GM21367 (cell line): ENCODE measurements at regions not wholly inside any gene's neighbourhood (a gene's known extent, or its start where the extent isn't known, plus 50 kb on each side); places are given as distances from the start of the nearest gene placed in this dataset.

Experiments used
- ATAC-seq: cut with Tn5 transposase; IDR thresholded peaks from one replicate; pipeline ENCODE4 v1.9.1; 2021; ENCODE audit not compliant: unreplicated experiment

DNA sequence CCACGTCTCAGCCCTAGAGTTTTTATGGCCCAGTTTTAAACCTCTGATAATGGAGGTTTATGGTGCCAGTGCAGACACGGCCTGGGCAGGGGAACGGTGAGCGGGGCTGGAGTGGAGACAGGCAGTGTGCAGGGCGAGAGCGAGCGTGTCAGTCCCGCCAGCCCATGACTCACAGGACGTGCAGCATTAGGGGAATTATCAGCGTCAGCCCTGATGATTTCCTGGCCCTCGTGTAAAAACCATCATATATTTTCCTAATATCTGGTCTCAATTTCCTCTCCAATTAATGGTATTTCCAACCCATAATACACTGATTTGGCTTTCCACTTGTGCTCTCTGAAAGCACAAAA, 104.6 kb upstream of the VSTM2B start:
- ATAC-seq, result no peak

GRCh38 chr19:29422047-29422446, 103.7 kb upstream of the VSTM2B start:
- ATAC-seq, result no peak

DNA sequence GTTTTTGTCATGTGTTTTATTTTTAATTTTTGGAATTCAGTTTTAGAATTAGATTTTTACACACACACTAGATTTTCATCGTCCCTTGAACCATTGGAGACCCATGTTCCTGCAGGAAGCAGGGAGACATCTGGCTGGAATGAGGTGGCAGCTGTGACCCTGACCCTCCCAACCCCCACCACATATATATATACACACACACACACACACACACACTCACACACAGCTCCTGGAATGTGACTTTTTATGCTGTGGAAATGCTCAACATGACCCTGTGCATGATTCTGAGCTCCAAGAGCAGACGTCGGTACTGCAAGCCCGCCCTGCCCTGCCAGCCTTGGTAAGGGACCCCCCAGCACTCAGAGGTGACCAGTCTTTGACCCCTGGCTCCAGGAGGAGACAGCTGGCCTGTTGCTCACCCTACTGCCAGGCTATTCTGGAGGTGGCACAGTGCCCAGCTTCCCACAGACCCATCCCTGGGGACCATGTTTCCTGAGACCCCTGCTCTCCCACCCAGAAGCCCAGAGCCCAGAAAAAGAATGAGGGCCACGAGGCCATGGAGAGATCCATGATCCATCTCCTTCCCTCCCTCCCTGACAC, 103.2 kb upstream of the VSTM2B start:
- no peak for ATAC-seq

- ATAC-seq, result no peak
Measured at GRCh38 chr19:29428071-29428470, 97.7 kb upstream of the VSTM2B start.

GRCh38 chr19:29429021-29429420, 96.8 kb upstream of the VSTM2B start:
- ATAC-seq, result no peak

DNA sequence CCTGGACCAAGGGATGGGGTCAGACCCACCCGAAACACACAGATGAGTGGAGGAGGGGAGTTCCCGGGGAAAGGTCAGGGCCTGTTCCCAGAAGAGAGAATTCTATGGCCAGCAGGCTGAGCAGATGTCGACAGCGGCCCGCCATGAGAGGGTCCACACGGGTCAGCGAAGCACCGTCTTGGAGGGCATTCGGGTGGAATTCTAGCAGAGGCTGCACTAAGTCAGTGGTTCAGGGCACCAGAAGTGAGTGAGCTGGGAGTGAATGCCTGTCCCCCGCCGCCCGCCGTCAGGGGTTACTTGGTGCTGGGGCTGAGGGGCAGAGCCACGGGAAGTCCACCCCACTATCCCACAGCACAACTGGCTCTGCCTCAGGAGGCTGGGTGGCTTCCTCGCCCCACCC, 96.2 kb upstream of the VSTM2B start:
- ATAC-seq, result no peak

DNA sequence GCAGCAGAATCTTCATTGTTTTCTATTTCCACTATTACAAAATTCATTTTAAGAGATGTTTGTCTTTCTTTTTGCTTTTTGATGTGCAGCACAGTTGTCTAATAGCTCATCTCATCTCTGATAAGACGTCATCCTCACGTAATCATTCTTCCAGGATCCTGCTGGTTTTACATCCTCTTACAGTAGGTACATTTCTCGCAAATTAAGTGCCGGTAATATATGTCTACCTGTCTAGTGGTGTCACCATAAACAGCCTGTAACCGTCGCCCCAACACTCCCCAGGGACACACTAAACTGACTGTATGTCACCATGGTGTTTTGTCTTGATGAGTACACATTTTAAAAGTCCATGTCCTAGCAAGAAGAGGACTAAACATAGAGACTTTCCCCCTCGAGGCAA, 94.5 kb upstream of the VSTM2B start:
- ATAC-seq, result no peak

DNA sequence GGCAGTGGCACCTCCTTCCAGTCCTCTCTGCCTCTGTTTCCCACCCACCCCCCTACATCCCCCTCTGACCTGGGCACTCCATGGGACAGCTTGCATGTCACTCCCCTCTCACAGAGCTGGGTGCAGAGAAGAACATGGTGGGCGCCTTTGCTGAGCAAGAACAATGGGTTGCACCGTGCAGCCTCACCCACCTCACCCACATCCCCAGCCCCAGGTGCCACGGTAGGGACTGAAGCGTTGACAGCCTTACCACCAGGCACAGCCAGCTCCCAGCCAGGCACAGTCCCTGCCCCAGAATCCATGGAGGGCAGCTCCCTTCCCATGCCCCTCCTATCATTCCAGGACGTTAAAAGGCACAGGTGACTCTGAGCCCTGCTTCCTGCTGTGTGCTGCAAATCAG, 93.1 kb upstream of the VSTM2B start:
- no peak for ATAC-seq

- ATAC-seq, result no peak
Measured at GRCh38 chr19:29436591-29437103, 89.1 kb upstream of the VSTM2B start.

DNA sequence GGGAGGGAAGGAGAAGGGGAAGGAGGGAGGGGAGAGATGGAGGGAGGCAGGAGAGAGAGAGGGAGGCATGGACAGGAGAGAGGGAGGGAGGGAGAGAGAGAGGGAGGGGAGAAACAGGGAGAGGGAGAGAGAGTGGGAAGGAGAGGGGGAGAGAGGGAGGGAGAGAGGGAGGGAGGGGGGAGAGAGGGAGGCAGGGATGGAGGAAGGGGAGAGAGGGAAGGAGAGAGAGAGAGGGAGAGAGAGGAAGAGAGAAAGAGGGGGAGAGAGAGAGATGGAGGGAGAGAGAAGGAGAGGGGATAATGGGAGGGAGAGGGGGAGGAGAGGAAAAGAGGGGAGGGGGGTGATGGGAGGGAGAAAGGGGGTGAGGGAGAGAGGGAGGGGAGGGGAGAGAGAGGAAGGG, 86.8 kb upstream of the VSTM2B start:
- no peak for ATAC-seq

- ATAC-seq, result no peak
Measured at GRCh38 chr19:29439688-29440550, 85.9 kb upstream of the VSTM2B start.

DNA sequence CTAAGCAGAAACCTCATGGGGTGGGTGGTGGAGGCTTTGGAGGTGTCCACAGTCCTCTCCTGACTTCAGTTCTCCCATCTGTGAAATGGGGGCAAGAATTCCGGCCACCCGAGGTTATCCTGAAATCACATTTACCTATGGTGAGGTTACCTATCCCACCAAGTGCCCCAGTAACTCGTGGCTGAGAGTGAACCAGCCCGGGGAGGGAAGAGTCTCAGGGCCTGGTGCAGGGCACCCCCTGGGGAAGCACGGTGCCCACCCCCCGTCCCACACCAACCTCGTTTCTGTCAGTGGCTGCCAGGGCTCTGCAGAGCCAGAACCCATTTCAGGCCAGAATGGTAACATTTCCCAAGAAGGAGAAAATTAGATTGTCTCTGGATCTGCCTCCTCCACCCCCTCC, 83.7 kb upstream of the VSTM2B start:
- ATAC-seq, result no peak

- ATAC-seq, result no peak
Measured at GRCh38 chr19:29442910-29443309, 82.9 kb upstream of the VSTM2B start.

DNA sequence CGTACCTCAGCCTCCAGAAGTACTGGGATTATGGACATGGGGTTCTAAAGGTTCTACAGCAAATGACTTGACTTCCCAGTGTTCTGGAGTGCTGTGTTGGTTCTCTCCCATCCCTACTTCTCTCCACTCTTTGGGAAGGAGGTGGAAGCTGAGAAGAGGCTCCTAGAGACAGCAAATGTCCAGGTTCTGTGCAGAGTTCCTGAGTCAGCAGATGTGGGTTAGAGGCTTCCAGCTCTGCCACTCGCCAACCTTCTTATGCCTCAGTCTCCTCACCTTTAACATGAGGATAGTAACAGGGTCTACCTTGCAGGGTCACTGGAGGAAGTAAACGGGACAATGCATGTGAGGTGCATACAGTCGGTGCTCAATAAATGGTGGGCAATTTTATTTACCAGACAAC, 80.5 kb upstream of the VSTM2B start:
- ATAC-seq, result no peak

GRCh38 chr19:29446361-29446760, 79.4 kb upstream of the VSTM2B start:
- ATAC-seq, result no peak

GRCh38 chr19:29448046-29448445, 77.7 kb upstream of the VSTM2B start:
- ATAC-seq, result no peak

DNA sequence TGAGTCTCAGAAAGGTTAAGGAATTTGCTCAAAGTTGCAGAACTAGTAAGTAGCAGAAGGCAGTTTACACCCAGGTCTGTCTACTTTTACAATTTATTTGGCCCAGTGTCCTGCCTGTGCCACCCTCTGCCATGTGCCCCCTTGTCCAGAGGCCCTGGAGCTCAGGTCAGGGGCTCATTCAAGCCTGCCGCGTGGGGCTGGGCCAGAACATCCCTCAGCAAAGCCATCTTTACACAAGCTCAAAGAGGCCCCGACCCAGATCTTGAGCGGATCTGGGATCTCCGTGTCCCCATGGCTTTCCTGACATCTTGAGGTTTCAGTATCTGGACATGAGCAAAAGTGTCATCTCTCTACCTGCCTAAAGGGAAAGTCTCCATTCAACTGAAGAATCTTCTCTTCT, 76.4 kb upstream of the VSTM2B start:
- no peak for ATAC-seq

GRCh38 chr19:29450306-29450705, 75.5 kb upstream of the VSTM2B start:
- ATAC-seq, result no peak

DNA sequence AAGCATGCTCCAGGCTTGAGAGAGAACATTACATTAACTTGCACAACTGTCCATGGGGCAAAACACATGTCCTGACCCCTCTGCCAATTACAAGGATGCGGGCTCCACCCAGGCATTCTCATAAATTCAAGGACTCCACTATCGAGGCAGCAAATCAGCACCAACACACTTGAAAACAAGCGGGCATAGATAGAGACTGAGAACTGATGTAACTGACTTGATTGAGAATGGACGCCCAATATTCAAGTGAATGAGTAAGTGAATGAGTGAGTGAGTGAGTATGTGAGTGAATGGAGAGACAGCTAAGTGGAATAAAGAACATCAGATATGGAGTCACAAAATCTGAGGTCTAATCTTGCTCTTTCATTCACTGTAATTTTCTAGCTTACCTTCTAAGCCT, 75.0 kb upstream of the VSTM2B start:
- ATAC-seq, result no peak

GRCh38 chr19:29454109-29454508, 71.7 kb upstream of the VSTM2B start:
- ATAC-seq, result no peak

DNA sequence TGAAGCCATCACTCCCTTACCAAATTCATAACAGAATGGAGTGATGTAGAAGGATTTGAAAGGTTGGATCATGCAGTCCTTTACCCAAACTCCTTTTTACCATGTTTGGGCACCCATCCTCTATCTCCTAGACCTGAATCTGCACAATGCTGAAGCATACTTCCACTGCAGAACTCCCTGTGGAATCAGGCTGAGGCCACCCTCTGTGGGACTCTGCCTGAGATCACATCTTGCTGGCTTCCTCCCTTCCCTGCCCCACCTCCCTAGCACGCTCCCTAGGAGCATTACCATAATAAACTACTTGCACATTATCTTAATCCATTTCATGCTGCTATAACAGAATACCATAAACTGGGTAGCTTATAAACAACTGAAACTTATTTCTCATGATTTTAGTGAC, 68.4 kb upstream of the VSTM2B start:
- ATAC-seq, result no peak

DNA sequence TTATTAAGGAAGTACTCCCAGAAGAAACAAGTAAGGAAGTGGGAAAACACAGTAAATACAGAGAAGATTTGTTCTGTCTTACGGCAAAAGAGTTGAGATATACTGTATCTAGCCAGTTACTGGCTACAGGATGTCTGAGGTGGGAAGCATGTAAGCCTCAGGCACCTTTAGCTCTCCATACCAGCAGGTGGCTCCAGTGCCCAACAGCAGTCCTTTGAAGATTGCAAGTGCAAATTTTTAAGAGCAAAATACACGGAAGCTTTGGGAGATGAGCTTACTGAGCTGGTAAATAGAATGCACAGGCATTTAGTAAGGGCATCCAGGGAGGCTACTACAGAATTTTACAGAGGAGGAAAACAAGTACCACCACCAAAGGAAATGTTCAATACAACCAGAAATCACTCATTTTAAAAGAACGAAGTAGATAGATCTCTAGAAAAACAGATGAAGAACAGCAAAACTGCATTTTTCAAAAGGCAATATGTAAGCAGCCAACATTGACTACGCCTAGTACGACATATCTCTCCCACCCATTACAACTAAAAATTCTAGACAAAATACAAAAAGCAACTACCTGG, 57.9 kb upstream of the VSTM2B start:
- ATAC-seq, result no peak
